ENCODE measurements at regions not wholly inside any gene's neighbourhood (a gene's known extent, or its start where the extent isn't known, plus 50 kb on each side); places are given as distances from the start of the nearest gene placed in this dataset.

- no peak overlapping the region for H2BK15ac ChIP-seq (ENCODE audit: low read depth, low read length)
- H3K79me1 ChIP-seq (ENCODE audit: insufficient read depth, low read depth, low read length, poor library complexity, severe bottlenecking) = no peaks in the 10 kb centered on the region
- H4K8ac ChIP-seq (replicated peaks; ENCODE audit: insufficient read length, low read depth, low read length) = no peak overlapping the region
- DNase-seq = no peak
- no peak for TF ChIP-seq CTCF (conservative IDR thresholded peaks at IDR 0.05)
- no peak overlapping the region for H2AK5ac ChIP-seq (ENCODE audit: insufficient read length, low read length)
- no peak overlapping the region for H3K23ac ChIP-seq (ENCODE audit: insufficient read length, low read depth, low read length)
- no peaks in the 10 kb centered on the region for H3K36me3 Mint-ChIP-seq (ENCODE audit: insufficient read depth in 1 of 3, low read depth in 3 of 3)
- no peak overlapping the region for H3K18ac ChIP-seq (ENCODE audit: insufficient read length, low read depth, low read length)
- no peaks in the 10 kb centered on the region for H4K20me1 ChIP-seq (ENCODE audit: control insufficient read depth, insufficient read depth, insufficient read length)
- H3K4ac ChIP-seq (ENCODE audit: low read depth, low read length) = no peak overlapping the region
- no peak overlapping the region for H4K5ac ChIP-seq (ENCODE audit: insufficient read length, low read depth, low read length)
- H2BK5ac ChIP-seq (ENCODE audit: insufficient read length, low read length) = no peak overlapping the region
- no peak overlapping the region for H3K4me3 Mint-ChIP-seq
- H3K27me3 Mint-ChIP-seq (ENCODE audit: low read depth) = no peaks in the 10 kb centered on the region
- no peak overlapping the region for H3K56ac ChIP-seq (ENCODE audit: insufficient read length, low read depth, low read length)
- H3K23me2 ChIP-seq (ENCODE audit: insufficient read length, low read depth, low read length, poor library complexity, severe bottlenecking) = no peaks in the 10 kb centered on the region
- no peaks in the 10 kb centered on the region; the same call in 1 of the 2 replicates for H3K4me1 ChIP-seq (ENCODE audit: insufficient read depth, low read length)
- no peak overlapping the region for H3K27ac Mint-ChIP-seq
- H3K4me2 ChIP-seq (ENCODE audit: insufficient read depth, insufficient read length, low read length) = no peak overlapping the region
- no peaks in the 10 kb centered on the region for H3K27me3 ChIP-seq (ENCODE audit: insufficient read depth, low read length)
- no peak overlapping the region for H2AFZ ChIP-seq (ENCODE audit: low read length)
- H3K9me3 Mint-ChIP-seq = no peaks in the 10 kb centered on the region
- H2BK120ac ChIP-seq (ENCODE audit: low read depth, low read length, poor library complexity, severe bottlenecking) = no peak overlapping the region
- no peak overlapping the region for H3K14ac ChIP-seq (ENCODE audit: insufficient read depth, low read length)
- no peak overlapping the region for H2BK12ac ChIP-seq (ENCODE audit: insufficient read length, low read depth, low read length)
- no peaks in the 10 kb centered on the region for H3K79me2 ChIP-seq (ENCODE audit: insufficient read depth, low read length)
- H3K4me1 Mint-ChIP-seq = peaks cover 9% of the 10 kb centered on the region in 2 experiments
- no peak overlapping the region for H3T11ph ChIP-seq (ENCODE audit: low read length)
- no peak overlapping the region for H4K91ac ChIP-seq (ENCODE audit: insufficient read length, low read depth, low read length)
- H3K9me3 ChIP-seq (ENCODE audit: control insufficient read depth, low read depth, low read length) = no peaks in the 10 kb centered on the region
- no peak overlapping the region for H2BK20ac ChIP-seq (ENCODE audit: low read depth, low read length, poor library complexity, severe bottlenecking)
- 100% methylated on average over 1 of the region's 1 CpG for WGBS (ENCODE audit: extremely low coverage, insufficient read length, low lambda C conversion rate)
- no peak overlapping the region for H3K9ac ChIP-seq (ENCODE audit: extremely low read depth, insufficient read length, low read length)
- H3K27ac ChIP-seq (ENCODE audit: insufficient read length, low read depth, low read length) = no peak overlapping the region
These were observed 93.1 kb upstream of the FSIP2 start for GRCh38 chr2:185645529-185645928.

All from H9 (cell line).